ENCODE measurements at regions not wholly inside any gene's neighbourhood (a gene's known extent, or its start where the extent isn't known, plus 50 kb on each side); places are given as distances from the start of the nearest gene placed in this dataset.

DNA sequence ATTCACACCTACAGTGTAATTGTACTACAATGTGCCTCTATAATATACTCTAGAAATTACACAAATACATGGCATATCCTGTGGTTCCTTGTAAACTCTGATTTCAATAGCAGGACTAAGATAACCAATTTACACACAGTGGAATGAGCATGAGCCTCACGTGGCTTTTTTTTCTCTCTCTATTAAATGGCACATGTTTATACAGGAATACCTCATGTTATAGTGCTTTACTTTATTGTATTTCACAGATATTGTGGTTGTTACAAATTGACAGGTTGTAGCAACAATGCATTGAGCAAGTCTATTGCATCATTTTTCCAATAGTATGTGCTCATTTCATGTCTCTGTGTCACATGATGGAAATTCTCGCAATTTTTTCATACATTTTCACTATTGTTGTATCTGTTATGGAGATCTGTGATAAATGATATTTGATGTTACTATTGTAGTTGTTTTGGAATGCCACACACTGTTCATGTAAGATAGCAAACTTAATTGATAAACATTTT, 260.0 kb downstream of the FSIP2 start:
- no peak for TF ChIP-seq EZH2 (IDR thresholded peaks at IDR 0.05; ENCODE audit: low read length, unreplicated experiment)
- TF ChIP-seq, protein P1, sequence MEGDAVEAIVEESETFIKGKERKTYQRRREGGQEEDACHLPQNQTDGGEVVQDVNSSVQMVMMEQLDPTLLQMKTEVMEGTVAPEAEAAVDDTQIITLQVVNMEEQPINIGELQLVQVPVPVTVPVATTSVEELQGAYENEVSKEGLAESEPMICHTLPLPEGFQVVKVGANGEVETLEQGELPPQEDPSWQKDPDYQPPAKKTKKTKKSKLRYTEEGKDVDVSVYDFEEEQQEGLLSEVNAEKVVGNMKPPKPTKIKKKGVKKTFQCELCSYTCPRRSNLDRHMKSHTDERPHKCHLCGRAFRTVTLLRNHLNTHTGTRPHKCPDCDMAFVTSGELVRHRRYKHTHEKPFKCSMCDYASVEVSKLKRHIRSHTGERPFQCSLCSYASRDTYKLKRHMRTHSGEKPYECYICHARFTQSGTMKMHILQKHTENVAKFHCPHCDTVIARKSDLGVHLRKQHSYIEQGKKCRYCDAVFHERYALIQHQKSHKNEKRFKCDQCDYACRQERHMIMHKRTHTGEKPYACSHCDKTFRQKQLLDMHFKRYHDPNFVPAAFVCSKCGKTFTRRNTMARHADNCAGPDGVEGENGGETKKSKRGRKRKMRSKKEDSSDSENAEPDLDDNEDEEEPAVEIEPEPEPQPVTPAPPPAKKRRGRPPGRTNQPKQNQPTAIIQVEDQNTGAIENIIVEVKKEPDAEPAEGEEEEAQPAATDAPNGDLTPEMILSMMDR (conservative IDR thresholded peaks at IDR 0.05; ENCODE audit: low read depth, low read length), result no peak

All from PC-3 (cell line).